Endothelial cell (in vitro differentiated cells): ENCODE measurements at regions not wholly inside any gene's neighbourhood (a gene's known extent, or its start where the extent isn't known, plus 50 kb on each side); places are given as distances from the start of the nearest gene placed in this dataset.

Experiments used
- DNase-seq: peaks from one replicate; pipeline ENCODE4 v3.0.0; 2021; ENCODE audit warnings: low spot score
- H3K27ac Mint-ChIP-seq: one replicate; pipeline ENCODE4 v1.8.0; 2021; ENCODE audit warnings: mixed read lengths, inconsistent platforms; ENCODE audit not compliant: unreplicated experiment
- H3K27me3 Mint-ChIP-seq: one replicate; pipeline ENCODE4 v1.8.0; 2021; ENCODE audit warnings: mild to moderate bottlenecking, moderate library complexity, mixed read lengths, inconsistent platforms; ENCODE audit not compliant: unreplicated experiment
- H3K36me3 Mint-ChIP-seq: one replicate; pipeline ENCODE4 v1.8.0; 2021; ENCODE audit warnings: mild to moderate bottlenecking, low read depth, mixed read lengths, inconsistent platforms; ENCODE audit not compliant: unreplicated experiment
- H3K4me1 Mint-ChIP-seq: one replicate; pipeline ENCODE4 v1.8.0; 2021; ENCODE audit warnings: mild to moderate bottlenecking, mixed read lengths, inconsistent platforms; ENCODE audit not compliant: unreplicated experiment
- H3K4me3 Mint-ChIP-seq: one replicate; pipeline ENCODE4 v1.8.0; 2021; ENCODE audit warnings: mild to moderate bottlenecking, mixed read lengths, inconsistent platforms; ENCODE audit not compliant: unreplicated experiment
- H3K9me3 Mint-ChIP-seq: one replicate; pipeline ENCODE4 v1.8.0; 2021; ENCODE audit warnings: mixed read lengths, inconsistent platforms; ENCODE audit not compliant: unreplicated experiment
- CTCF ChIP-seq: fragments of 200-600 bp; sonication (generic); IDR thresholded peaks from one replicate; pipeline ENCODE4 v1.5.0; 2021; ENCODE audit warnings: antibody characterized with exemption; ENCODE audit not compliant: unreplicated experiment

GRCh38 chr6:90907931-90908655 lies 321.2 kb upstream of the MAP3K7 start:
- DNase-seq: no peak
- Mint-ChIP-seq H3K36me3 (no peaks in the 10 kb centered on the region), H3K9me3 (no peaks in the 10 kb centered on the region), H3K27me3 (peaks cover 1% of the 10 kb centered on the region), H3K27ac (no peak overlapping the region), H3K4me1 (no peaks in the 10 kb centered on the region), H3K4me3 (no peak overlapping the region)
- TF ChIP-seq CTCF: no peak

- H3K4me1 Mint-ChIP-seq: no peaks in the 10 kb centered on the region
- no peak overlapping the region for H3K27ac Mint-ChIP-seq
- no peaks in the 10 kb centered on the region for H3K9me3 Mint-ChIP-seq
- no peak for DNase-seq
- H3K4me3 Mint-ChIP-seq: no peak overlapping the region
- no peak for TF ChIP-seq CTCF
- no peaks in the 10 kb centered on the region for H3K27me3 Mint-ChIP-seq
- no peaks in the 10 kb centered on the region for H3K36me3 Mint-ChIP-seq
Measured at GRCh38 chr6:90905351-90905750, 318.5 kb upstream of the MAP3K7 start.

GRCh38 chr6:90900034-90900433 lies 313.2 kb upstream of the MAP3K7 start:
- no peaks in the 10 kb centered on the region for H3K27me3 Mint-ChIP-seq
- no peaks in the 10 kb centered on the region for H3K36me3 Mint-ChIP-seq
- TF ChIP-seq CTCF: no peak
- H3K9me3 Mint-ChIP-seq: no peaks in the 10 kb centered on the region
- H3K4me3 Mint-ChIP-seq: no peak overlapping the region
- no peaks in the 10 kb centered on the region for H3K4me1 Mint-ChIP-seq
- no peak for DNase-seq
- H3K27ac Mint-ChIP-seq: no peak overlapping the region

GRCh38 chr6:90898763-90899162 lies 311.9 kb upstream of the MAP3K7 start:
- H3K9me3 Mint-ChIP-seq: no peaks in the 10 kb centered on the region

More at GRCh38 chr6:90898763-90899162, 311.9 kb upstream of the MAP3K7 start:
- Mint-ChIP-seq H3K27ac (no peak overlapping the region), H3K4me3 (no peak overlapping the region), H3K27me3 (no peaks in the 10 kb centered on the region), H3K4me1 (no peaks in the 10 kb centered on the region), H3K36me3 (no peaks in the 10 kb centered on the region)
- DNase-seq: no peak
- TF ChIP-seq CTCF: no peak
